Ureter (tissue), 1 donor: ENCODE measurements at regions not wholly inside any gene's neighbourhood (a gene's known extent, or its start where the extent isn't known, plus 50 kb on each side); places are given as distances from the start of the nearest gene placed in this dataset.
"Not testable (repeated sequence)": the region's sequence is repeated elsewhere in the genome, so short reads cannot be mapped to it uniquely, and the experiment has no call there.

Source experiments
- DNase-seq: peaks from one replicate; pipeline ENCODE4 v3.0.0-alpha.2; 2020; ENCODE audit warnings: low spot score
- donor health status: DM: yes; HTN: yes; CAD: no.

- no peak for DNase-seq
These were observed 457.9 kb upstream of the ALCAM start for GRCh38 chr3:104908761-104909160.

- no peak for DNase-seq
These were observed 457.5 kb upstream of the ALCAM start for GRCh38 chr3:104909198-104909597.

DNA sequence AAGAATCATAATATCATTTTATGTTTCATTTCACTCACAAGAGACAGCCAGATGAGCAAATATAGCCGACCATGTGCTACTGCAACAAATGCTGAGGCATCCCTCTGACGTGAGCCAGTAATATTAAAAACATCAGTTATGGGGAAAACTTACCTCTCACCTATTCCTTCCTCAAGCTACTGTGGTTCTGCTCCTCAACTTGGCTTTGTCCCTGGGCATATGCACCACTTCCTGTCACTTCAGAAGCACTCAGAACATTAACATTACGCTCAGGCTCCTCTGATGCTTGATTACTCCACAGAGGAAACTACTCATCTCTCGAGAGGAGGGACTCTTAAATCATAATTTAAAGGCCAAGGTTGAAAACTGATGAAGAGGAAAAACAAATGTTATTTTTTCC is 457.0 kb upstream of the ALCAM start:
- DNase-seq = no peak

GRCh38 chr3:104911376-104911775 is 455.3 kb upstream of the ALCAM start:
- DNase-seq = no peak

- no peak for DNase-seq
These were observed 449.7 kb upstream of the ALCAM start for GRCh38 chr3:104916971-104917370.

DNA sequence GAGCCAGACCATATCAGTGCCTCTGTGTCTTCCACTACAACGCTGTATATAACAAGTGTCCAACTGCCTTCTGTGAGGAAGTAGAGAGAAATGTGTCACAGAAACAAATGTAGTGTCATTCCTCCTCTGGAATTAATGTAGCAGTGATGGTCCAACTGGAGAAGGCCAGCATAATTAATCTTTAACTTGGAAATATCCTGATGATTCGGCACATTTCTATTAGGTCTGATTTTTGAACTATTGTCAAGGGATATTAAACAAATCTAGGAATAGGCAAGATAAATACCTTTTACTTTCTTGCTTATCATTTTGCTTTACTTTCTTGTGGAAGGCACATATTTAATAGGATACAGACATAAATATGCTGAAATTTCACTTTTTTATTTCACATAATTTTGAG is 446.2 kb upstream of the ALCAM start:
- DNase-seq = no peak

GRCh38 chr3:104933972-104934371 is 432.7 kb upstream of the ALCAM start:
- DNase-seq = no peak

DNA sequence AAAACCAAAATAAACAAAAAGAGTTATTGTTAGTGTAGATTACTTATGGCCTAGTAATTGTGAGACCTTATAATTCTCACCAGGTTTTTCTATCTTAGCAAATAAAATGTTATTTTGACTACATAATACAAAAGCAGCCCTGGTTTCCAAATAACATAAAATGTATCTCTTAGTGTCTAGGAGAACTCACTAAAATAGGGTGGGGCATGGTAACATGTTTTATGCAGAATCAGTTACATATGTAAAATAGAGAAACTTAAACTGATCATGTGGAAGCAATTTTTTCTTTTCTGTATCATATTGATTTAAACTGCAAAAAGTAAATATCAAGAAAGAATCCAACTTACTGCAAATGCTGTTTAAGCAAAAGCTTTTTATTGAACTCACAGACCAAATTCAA is 431.1 kb upstream of the ALCAM start:
- DNase-seq = no peak

GRCh38 chr3:104939196-104939595 is 427.5 kb upstream of the ALCAM start:
- DNase-seq = no peak

DNA sequence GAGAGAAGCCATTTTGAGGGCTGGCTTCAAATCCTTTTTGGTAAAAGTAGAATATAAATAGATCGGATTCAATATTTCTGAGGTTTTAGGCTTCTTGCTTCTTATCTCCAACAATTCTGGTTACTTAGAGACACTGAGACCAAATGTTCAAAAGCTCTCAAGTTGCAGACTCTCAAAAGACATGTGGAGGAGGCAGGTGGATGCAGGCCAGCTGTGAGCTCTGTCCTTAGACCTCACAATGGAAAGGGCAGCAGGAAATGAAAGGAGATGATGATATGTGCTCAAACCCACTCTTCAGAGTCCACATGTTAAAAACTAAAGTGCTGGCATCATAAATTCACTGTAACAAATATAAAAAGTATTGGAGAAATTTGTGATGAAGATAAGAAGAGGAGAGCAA is 424.9 kb upstream of the ALCAM start:
- no peak for DNase-seq

DNA sequence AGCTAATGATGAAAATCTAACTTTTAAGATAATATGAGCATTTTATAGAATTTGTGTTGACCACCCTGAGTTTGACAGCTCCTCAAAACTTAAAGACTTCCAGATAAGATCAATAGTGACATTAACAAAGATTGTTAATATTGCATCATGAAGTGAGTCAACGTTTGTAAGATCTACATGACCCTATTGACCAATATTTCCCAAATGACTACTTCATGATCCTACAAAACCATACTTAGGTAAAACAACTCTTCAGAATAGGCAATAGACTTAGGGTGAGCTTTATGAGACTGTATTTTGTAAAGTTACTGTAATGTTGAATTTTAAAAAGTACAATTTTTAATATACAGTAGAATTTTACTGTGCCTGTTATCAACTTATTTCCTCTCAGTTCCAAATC is 422.7 kb upstream of the ALCAM start:
- DNase-seq = no peak

- DNase-seq = no peak
These were observed 418.8 kb upstream of the ALCAM start for GRCh38 chr3:104947943-104948342.

DNA sequence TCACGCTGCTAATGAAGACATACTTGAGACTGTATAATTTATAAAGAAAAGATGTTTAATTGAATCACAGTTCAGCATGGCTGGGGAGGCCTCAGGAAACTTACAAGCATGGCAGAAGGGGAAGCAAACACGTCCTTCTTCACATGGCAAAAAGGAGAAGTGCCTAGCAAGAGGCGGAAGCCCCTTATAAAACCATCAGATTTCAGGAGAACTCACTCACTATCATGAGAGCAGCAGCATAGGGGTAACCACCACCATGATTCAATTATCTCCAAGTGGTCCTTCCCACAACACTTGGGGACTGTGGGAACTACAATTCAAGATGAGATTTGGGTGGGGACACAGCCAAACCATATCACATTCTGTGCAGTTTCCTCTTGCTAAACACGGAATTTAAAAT is 416.9 kb upstream of the ALCAM start:
- not testable (repeated sequence) for DNase-seq

DNA sequence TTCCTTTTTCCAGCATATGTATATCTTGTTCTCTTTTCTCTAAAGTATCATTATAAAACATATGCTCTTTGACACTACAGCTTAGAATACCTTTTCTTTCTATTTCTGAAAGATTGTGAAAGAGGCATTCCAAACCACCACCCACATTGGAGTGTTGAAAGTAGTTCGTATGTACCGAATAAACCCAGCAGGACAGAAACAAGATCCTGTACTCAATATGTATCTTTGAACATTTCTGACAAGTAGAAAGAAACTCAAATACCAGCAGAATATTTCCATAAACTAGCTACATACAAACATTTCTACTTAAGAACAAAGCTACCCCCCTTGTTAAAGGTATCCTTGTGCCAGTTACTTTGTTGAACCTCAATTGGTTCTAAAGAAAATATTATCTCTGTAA is 415.3 kb upstream of the ALCAM start:
- DNase-seq = no peak

DNA sequence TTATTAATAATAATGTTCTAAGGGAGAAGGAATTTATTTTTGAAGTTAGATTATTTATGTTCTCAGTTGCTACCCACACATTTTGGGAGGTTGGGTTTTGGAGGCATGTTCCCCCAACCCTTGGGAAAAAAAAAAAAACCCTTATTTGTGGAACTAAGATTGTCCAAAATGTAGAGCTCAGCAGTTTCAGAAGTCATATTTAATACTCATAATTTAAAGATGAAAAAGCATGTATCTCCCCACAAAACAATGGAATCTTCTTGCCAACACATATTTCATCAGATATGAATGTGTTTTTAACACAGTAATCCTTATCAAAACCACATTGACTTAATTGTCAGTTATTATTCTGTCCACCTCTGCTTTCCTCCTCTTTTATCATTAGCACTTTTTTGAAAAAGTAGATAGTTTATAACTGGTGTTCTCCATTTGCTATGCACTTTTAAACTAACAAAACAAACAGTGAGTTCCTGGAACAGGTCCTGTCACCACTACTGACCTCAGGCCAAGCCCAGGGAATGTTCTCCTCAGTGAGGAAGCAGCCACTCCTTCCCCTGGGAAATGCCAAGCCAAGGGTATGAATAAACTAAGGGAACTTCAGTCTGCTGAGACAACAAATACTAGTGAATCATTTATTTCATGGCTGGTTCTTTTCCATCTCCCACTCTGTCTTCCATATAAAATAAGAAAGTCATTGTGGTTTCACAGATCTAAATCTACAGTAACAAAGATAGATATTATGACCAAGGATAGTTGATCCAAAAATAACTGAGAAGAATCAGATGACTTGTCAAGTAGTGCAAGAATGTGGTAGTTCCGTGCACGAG is 414.4 kb upstream of the ALCAM start:
- no peak for DNase-seq

- no peak for DNase-seq
These were observed 409.9 kb upstream of the ALCAM start for GRCh38 chr3:104956620-104957345.

DNA sequence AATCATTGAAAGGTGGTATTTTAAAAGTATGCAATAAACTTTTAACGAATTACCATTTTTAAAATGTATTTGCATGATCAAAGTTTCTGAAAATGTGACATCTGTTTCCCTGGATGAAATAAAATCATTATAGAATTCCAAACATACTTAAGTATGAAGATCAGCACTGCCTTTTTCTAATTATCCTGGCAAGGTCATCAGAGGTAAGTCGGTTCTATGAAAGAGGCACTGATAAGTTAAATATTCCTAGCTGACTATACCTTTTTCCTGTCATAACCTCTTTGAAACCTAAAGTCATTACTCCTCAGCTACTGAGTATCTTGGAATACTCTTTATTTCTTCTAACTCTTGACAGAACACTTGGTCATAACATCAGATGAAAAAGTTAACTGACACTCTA is 406.1 kb upstream of the ALCAM start:
- no peak for DNase-seq

DNA sequence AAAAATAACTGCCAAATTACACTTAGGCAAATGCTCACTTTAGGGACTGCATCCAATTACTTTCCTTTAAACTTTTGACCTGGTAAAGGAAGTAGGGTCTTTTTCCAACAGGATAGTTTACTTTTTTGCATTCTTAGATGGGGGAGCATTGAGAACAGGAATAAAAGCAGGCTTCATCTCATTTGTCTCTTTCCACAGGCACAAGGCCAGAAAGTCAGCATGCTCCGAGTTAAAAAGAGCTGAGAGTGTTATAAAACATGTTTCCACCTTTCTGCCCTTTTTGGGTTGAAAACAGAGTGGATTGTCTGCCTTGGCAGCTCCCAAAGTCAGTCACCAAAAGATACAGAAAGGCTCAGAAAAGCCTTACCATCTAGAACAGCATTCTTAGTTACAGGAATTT is 404.9 kb upstream of the ALCAM start:
- DNase-seq = no peak

GRCh38 chr3:104974316-104974715 is 392.4 kb upstream of the ALCAM start:
- no peak for DNase-seq

GRCh38 chr3:104977719-104978118 is 389.0 kb upstream of the ALCAM start:
- no peak for DNase-seq

GRCh38 chr3:104982130-104982529 is 384.6 kb upstream of the ALCAM start:
- DNase-seq = no peak

- no peak for DNase-seq
These were observed 378.9 kb upstream of the ALCAM start for GRCh38 chr3:104987859-104988258.

- DNase-seq = no peak
These were observed 378.2 kb upstream of the ALCAM start for GRCh38 chr3:104988496-104988895.
